Naive B cell (primary cell): ENCODE measurements at regions not wholly inside any gene's neighbourhood (a gene's known extent, or its start where the extent isn't known, plus 50 kb on each side); places are given as distances from the start of the nearest gene placed in this dataset.

Experiments used
- ATAC-seq, 2 donors: fragments of 150-1000 bp; cut with Tn5 transposase; 2 replicates each; pipeline ENCODE4 v1.10.0; 2021; ENCODE audit warnings: low read depth in 2 of 2, mild to moderate bottlenecking in 2 of 2, moderate library complexity in 2 of 2
- DNase-seq: peaks from one replicate; pipeline ENCODE4 v3.0.0; 2022
- H3K27ac Mint-ChIP-seq, 6 donors: one replicate each; pipeline ENCODE4 v1.8.0; 2020 to 2022; ENCODE audit warnings: mild to moderate bottlenecking in 6 of 6, mixed read lengths in 6 of 6, moderate library complexity in 5 of 6, inconsistent platforms in 2 of 6
- H3K27me3 Mint-ChIP-seq, 3 donors: one replicate each; pipeline ENCODE4 v1.8.0; 2021 to 2022; ENCODE audit warnings: mixed read lengths in 3 of 3, mild to moderate bottlenecking in 1 of 3
- H3K36me3 Mint-ChIP-seq, 2 donors: one replicate each; pipeline ENCODE4 v1.8.0; 2020 to 2022; ENCODE audit warnings: mixed read lengths in 2 of 2, inconsistent platforms in 1 of 2, mild to moderate bottlenecking in 1 of 2
- H3K4me1 Mint-ChIP-seq, 3 donors: one replicate each; pipeline ENCODE4 v1.8.0; 2020 to 2022; ENCODE audit warnings: mixed read lengths in 3 of 3, inconsistent platforms in 1 of 3, mild to moderate bottlenecking in 1 of 3, moderate library complexity in 1 of 3
- H3K4me3 Mint-ChIP-seq, 8 donors: one replicate each; pipeline ENCODE4 v1.8.0; 2020 to 2022; ENCODE audit warnings: mild to moderate bottlenecking in 8 of 8, mixed read lengths in 8 of 8, moderate library complexity in 8 of 8, inconsistent platforms in 2 of 8
- H3K9me3 Mint-ChIP-seq, 7 donors: one replicate each; pipeline ENCODE4 v1.8.0; 2020 to 2022; ENCODE audit warnings: mixed read lengths in 7 of 7, mild to moderate bottlenecking in 5 of 7, inconsistent platforms in 2 of 7, moderate library complexity in 1 of 7

DNA sequence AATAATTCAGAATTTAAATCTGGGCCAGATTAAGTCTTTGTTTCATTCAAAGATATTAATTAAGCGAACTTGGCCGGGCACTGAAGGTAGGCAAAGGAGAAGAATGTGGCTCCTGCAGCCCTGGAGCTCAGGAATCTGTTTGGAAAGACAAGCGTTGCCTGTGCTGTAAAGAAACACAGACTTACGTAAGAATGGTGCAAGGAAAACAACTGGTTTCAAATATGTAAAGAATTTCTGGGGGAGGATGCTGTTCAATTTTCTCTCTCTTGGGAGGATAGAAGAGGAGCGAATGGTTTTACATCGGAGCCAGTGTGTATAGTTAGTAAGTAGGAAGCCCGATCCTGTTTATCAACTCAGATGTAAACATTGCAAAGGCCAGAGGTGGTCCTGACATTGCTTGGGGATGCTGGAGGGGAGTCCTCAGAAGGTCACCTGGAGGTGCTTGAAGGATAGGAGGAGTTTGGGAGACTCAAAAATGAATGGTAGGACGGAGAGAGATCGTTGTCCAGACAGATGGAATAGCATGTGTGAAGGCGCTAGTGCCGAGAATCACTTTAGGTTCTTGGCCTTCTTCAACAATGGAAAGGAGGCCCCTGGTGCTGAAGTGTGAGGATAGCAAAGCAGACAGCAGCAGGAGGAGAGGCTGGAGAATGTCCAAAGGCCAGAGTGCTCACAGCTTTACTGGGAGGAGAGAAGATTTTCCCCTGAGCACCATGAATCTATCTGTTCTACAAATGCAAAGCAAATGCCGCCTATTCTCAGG, 456.1 kb downstream of the LPIN1 start:
- Mint-ChIP-seq H3K9me3 (peaks cover 14 to 39% (median 24%) of the 10 kb centered on the region in 7 donors), H3K4me3 (no peak overlapping the region), H3K27me3 (no peaks in the 10 kb centered on the region), H3K4me1 (peaks cover 10 to 29% (median 11%) of the 10 kb centered on the region in 3 donors), H3K27ac (peak overlapping the region in 1 of 6 donors; percentile 54), H3K36me3 (peaks cover 15 to 23% of the 10 kb centered on the region in 2 donors)
- no peak for DNase-seq
- no peak for ATAC-seq

- Mint-ChIP-seq H3K9me3 (peaks cover 12 to 30% (median 22%) of the 10 kb centered on the region in 7 donors), H3K27ac (peak overlapping the region in 1 of 6 donors; percentile 21), H3K27me3 (no peaks in the 10 kb centered on the region), H3K36me3 (peaks cover 11 to 23% of the 10 kb centered on the region in 2 donors), H3K4me3 (peak overlapping the region in 1 of 8 donors; percentile 48), H3K4me1 (peaks cover 10 to 29% (median 11%) of the 10 kb centered on the region in 3 donors)
- no peak for ATAC-seq
- DNase-seq, result no peak
These were observed 457.1 kb downstream of the LPIN1 start for GRCh38 chr2:12203528-12203927.

- Mint-ChIP-seq H3K9me3 (peaks cover 12 to 30% (median 22%) of the 10 kb centered on the region in 7 donors), H3K27me3 (no peaks in the 10 kb centered on the region), H3K36me3 (peaks cover 11 to 23% of the 10 kb centered on the region in 2 donors), H3K4me3 (no peak overlapping the region), H3K4me1 (peaks cover 10 to 29% (median 11%) of the 10 kb centered on the region in 3 donors), H3K27ac (no peak overlapping the region)
- ATAC-seq (no peak), DNase-seq (no peak)
These were observed 458.7 kb downstream of the LPIN1 start for GRCh38 chr2:12205086-12205485.

- H3K27me3 Mint-ChIP-seq, result no peaks in the 10 kb centered on the region
- H3K27ac Mint-ChIP-seq, result no peak overlapping the region
- peaks cover 11 to 30% (median 22%) of the 10 kb centered on the region in 7 donors for H3K9me3 Mint-ChIP-seq
These were observed 461.1 kb downstream of the LPIN1 start for GRCh38 chr2:12207491-12207890.

DNA sequence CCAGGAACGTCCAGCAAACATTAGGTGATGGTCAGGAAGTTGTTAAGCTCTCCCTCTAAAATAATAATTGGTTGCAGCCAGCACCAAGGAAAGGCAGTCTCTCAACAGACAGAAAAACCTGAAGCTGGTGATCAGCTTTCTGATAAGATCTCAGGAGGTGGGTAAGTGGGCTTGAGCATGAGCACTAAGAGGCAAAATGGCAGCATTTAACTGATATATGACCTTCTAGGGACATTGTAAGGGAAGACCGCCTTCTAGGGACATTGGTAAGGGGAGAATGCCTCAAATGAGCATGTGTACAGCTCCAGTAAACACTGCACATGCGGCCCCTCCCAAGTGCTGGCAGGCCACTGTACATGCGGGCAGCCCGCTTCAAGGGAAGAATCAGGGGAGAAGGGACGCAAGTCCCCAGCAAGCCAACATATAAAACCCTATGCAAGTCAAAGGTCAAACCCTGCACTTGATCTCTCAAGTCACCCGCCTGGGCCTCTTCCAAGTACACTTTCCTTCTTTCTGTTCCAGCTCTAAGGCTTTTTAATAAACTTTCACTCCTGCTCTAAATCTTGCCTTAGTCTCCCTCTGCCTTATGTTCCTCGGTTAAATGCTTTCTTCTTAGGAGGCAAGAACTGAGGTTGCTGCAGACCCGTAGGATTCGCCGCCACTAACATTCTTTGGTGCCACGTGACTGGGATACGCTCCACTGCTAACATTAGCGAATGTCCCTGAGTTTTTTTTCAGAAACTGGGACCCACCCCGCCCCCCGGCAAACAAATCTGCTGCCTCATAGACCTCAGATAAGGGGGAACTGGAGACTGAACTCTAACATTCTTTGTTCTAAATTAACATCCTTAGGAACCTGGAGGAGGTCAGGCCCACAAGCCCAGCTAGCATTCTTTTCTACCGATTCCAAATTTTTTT, 463.8 kb downstream of the LPIN1 start:
- Mint-ChIP-seq H3K27ac (peak overlapping the region in 1 of 6 donors; percentile 67), H3K36me3 (peaks cover 0 to 3% of the 10 kb centered on the region in 2 donors), H3K4me1 (peaks cover 0 to 15% (median 2%) of the 10 kb centered on the region in 3 donors), H3K27me3 (no peaks in the 10 kb centered on the region), H3K4me3 (no peak overlapping the region), H3K9me3 (peaks cover 0 to 12% (median 6%) of the 10 kb centered on the region in 7 donors)
- DNase-seq (no peak), ATAC-seq (no peak)

More at GRCh38 chr2:12207491-12207890, 461.1 kb downstream of the LPIN1 start:
- DNase-seq (no peak), ATAC-seq (no peak)
- H3K36me3 Mint-ChIP-seq, result peaks cover 11 to 23% of the 10 kb centered on the region in 2 donors
- peaks cover 2 to 18% (median 4%) of the 10 kb centered on the region in 3 donors for H3K4me1 Mint-ChIP-seq
- no peak overlapping the region for H3K4me3 Mint-ChIP-seq

- ATAC-seq (no peak), DNase-seq (no peak)
- Mint-ChIP-seq H3K27ac (peak overlapping the region in 3 of 6 donors; percentile 7 to 39 (median 35)), H3K4me3 (no peak overlapping the region), H3K4me1 (peaks cover 0 to 14% (median 2%) of the 10 kb centered on the region in 3 donors), H3K36me3 (no peaks in the 10 kb centered on the region), H3K9me3 (peaks cover 0 to 4% (median 3%) of the 10 kb centered on the region in 7 donors), H3K27me3 (no peaks in the 10 kb centered on the region)
These were observed 465.1 kb downstream of the LPIN1 start for GRCh38 chr2:12211326-12212175.

DNA sequence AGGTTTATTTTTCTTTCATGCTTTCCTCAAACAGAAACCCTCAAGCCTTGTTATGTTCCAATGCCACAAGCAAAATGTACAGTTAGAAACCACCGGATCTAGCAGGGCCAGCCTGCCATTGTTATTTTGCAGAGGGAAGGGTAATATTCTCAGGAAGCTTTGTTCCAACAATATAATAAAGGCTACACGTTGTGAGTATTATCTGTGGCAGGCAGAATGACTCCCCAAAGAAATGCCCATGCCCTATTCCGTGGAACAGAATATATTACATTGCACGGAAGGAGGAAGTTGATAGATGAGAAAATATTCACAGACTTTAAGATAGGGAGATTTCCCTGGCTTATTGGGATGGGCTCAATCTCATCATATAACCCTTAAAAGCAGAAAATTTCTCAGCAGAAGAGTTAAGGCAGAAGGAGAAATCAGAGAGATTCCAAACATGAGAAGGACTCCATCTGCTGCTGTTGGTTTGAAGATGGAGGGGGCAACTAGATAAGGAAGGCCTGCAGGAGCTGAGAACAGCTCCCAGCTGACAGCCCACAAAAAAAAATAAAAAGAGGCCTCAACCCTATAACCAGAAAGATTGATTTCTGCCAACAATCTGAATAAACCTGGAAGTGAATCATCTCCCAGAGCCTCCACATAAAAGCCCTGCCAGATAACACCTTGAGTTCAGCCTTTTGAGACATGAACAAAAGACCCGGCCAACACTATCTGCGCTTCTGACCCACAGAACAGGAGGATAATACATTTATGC, 466.6 kb downstream of the LPIN1 start:
- Mint-ChIP-seq H3K27ac (peak overlapping the region in 2 of 6 donors; percentile 42 to 85), H3K36me3 (no peaks in the 10 kb centered on the region), H3K9me3 (no peaks in the 10 kb centered on the region), H3K4me3 (no peak overlapping the region), H3K4me1 (peaks cover 0 to 9% (median 2%) of the 10 kb centered on the region in 3 donors), H3K27me3 (no peaks in the 10 kb centered on the region)
- ATAC-seq, result no peak
- no peak for DNase-seq

DNA sequence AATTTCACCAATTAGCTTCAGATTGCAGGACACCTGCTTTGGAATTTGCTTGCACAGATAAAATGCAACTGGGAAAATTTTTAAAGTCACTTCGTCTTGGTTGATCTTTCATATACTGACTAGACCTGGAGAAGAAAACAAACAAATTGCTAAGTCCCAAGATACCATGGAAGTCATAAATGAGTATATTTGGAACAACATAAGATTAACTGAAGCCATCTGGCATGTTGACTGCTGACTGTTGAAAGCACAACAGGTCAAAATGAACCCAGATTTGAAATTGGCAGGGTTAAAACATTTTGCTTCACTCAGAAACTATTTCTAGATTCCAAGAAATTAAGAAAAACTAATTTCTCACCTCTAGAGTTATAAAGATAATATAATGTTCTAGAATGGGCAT, 470.7 kb downstream of the LPIN1 start:
- H3K36me3 Mint-ChIP-seq, result peaks cover 0 to 9% of the 10 kb centered on the region in 2 donors
- ATAC-seq (no peak), DNase-seq (no peak)
- no peak overlapping the region for H3K4me3 Mint-ChIP-seq
- no peaks in the 10 kb centered on the region for H3K27me3 Mint-ChIP-seq
- H3K27ac Mint-ChIP-seq, result no peak overlapping the region
- H3K9me3 Mint-ChIP-seq, result peaks cover 0 to 12% (median 8%) of the 10 kb centered on the region in 7 donors
- H3K4me1 Mint-ChIP-seq, result peaks cover 0 to 10% (median 2%) of the 10 kb centered on the region in 3 donors

- no peak overlapping the region for H3K4me3 Mint-ChIP-seq
- no peak overlapping the region for H3K27ac Mint-ChIP-seq
- H3K36me3 Mint-ChIP-seq, result peaks cover 6 to 28% of the 10 kb centered on the region in 2 donors
- peaks cover 0 to 5% (median 2%) of the 10 kb centered on the region in 3 donors for H3K4me1 Mint-ChIP-seq
- no peak for DNase-seq
- no peaks in the 10 kb centered on the region for H3K27me3 Mint-ChIP-seq
- ATAC-seq, result no peak
- H3K9me3 Mint-ChIP-seq, result peaks cover 3 to 36% (median 31%) of the 10 kb centered on the region in 7 donors
These were observed 473.3 kb downstream of the LPIN1 start for GRCh38 chr2:12219761-12220160.

DNA sequence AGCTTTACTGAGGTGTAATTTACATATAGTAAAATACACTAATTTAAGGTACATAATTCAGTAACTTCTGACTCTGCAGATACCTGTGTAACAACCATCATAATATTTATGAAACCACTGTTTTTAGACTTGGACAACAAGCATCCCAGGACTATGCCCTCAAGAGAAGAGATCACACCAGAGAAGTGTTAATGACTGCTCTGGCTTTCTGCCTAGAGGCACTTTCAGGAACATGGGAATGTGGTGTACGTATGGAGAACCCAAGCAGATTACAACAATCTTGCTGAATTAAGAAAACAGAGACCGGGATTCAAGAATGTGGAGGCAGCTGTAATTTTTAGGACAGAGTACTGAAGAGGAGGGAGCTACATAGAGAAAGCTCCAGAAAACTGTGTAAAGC, 475.2 kb downstream of the LPIN1 start:
- H3K27me3 Mint-ChIP-seq, result no peaks in the 10 kb centered on the region
- peak overlapping the region in 1 of 6 donors; percentile 21 for H3K27ac Mint-ChIP-seq
- H3K4me3 Mint-ChIP-seq, result no peak overlapping the region
- H3K36me3 Mint-ChIP-seq, result peaks cover 6 to 44% of the 10 kb centered on the region in 2 donors
- H3K4me1 Mint-ChIP-seq, result peaks cover 0 to 12% (median 2%) of the 10 kb centered on the region in 3 donors
- DNase-seq (no peak), ATAC-seq (no peak)
- peaks cover 8 to 48% (median 38%) of the 10 kb centered on the region in 7 donors for H3K9me3 Mint-ChIP-seq

GRCh38 chr2:12222554-12222953, 476.1 kb downstream of the LPIN1 start:
- Mint-ChIP-seq H3K9me3 (peaks cover 8 to 48% (median 38%) of the 10 kb centered on the region in 7 donors), H3K27ac (no peak overlapping the region), H3K36me3 (peaks cover 6 to 44% of the 10 kb centered on the region in 2 donors), H3K4me1 (peaks cover 0 to 12% (median 2%) of the 10 kb centered on the region in 3 donors), H3K4me3 (no peak overlapping the region), H3K27me3 (no peaks in the 10 kb centered on the region)
- no peak for DNase-seq
- ATAC-seq, result no peak

- Mint-ChIP-seq H3K27me3 (no peaks in the 10 kb centered on the region), H3K9me3 (peaks cover 8 to 48% (median 38%) of the 10 kb centered on the region in 7 donors), H3K4me1 (peaks cover 0 to 12% (median 0%) of the 10 kb centered on the region in 3 donors), H3K4me3 (no peak overlapping the region), H3K36me3 (peaks cover 6 to 44% of the 10 kb centered on the region in 2 donors), H3K27ac (no peak overlapping the region)
- no peak for ATAC-seq
- no peak for DNase-seq
These were observed 477.3 kb downstream of the LPIN1 start for GRCh38 chr2:12223732-12224131.
